ENCODE measurements at regions not wholly inside any gene's neighbourhood (a gene's known extent, or its start where the extent isn't known, plus 50 kb on each side); places are given as distances from the start of the nearest gene placed in this dataset.
A peak's percentile ranks its signal among the peaks of the same experiment; 100 is the strongest.

DNA sequence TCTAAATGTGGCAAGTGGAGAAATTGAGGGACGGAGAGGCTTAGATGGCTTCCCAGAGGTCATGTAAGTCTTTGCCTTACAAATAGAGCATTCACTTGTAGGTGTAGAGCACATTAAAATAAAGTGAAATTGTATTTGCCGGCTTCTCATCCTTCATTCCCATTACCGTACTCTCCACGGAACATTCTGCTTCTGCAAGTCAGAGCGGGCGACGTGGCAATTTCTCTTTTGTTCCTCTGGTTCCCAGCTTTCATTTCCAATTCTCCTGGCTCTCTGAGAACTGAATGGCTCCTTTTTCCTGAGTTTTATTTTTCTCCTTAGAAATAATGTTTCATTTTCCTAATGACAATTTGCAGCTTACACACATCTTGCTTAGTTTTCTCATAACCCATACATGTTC is 51.3 kb upstream of the PFKP start:
- no peak for DNase-seq

DNA sequence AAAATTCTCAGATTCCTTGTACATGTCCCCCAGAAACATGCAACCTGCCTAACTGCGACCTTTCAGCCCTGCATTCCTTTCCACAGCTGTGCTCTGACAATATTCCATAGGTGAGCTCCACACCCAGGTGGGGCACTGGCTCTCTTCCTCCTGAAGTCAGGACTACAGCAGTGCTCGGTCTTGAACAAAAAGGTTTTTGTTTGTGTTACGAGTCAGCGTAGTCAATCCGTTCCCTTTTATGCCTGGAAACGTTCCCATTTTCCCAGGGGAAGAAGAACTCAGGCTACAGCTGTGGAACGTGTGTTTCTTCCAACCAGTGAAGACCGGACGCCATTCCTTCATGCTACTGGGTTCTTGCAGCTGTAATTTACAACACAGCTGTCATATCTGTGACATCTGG is 52.4 kb upstream of the PFKP start:
- DNase-seq = no peak

GRCh38 chr10:3012223-3012622 is 55.1 kb upstream of the PFKP start:
- no peak for DNase-seq

- DNase-seq = no peak
These were observed 56.4 kb upstream of the PFKP start for GRCh38 chr10:3010816-3011460.

DNA sequence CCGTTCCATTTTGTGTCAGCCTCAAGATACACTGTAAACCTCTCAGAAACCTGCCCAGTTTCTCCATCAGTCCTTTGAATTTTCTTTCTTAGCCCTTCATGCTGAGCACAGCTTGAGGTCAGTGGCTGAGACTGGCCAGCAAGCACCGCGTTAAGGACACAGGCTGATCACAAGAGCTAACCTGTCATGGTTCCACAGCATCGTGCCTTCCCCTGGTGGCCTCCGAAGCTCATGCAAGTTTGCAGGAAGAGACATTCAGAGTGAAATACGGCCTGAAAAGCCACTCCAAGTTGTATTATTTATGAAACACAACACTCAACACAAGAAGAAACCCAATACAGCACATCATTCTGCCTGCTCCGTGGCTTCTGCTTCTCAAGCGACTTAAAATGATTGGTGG is 57.0 kb upstream of the PFKP start:
- DNase-seq = no peak

DNA sequence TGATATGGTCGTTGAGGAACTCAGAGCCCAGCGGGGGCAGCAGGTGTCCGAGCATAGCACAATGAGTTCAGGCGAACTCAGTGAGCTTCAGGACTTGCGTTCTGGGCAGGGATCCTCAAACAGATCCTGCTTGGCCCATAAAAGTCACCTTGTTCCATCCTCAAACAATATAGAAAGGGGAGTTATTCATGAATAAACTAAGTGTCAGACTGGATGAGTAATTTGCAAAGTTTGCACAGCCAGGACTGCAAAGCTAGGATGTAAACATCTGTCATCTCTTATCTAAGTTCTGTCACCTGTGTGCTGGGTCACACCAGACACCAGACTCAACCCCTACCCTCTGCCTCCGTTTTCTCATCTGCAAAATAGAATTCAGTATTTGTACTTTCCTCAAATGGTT is 58.0 kb upstream of the PFKP start:
- DNase-seq = no peak

DNA sequence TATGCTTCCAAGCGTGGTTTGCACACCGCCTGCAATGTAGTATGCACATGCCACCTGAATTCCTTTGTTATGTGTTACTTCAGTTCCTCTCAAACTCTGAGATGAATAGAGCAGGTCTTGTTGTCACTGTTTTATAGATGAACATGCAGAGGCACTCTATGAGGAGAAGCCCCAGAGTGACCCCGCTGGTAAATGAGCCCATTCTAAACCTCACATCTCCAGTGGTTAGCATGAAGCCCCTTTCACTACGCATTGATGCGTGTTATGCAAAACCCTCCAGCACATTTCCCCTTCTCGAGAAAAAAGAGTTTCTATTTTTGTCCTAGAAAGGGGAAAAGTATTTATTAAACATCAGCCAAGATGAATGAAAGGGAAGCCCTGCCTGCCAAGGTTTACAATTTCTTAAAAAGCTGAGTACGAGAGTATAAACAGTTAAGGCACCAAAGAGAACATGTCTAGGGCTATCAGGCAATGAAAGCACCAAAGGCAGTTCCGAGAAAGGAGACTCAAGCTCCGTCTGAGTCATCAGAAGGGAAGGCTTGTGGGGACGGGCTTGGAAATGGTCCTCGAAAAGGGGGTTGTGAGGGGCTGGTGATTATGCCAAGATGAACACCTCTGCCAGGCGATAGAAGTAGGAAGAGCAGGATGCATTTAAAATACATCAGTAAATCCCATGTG is 58.7 kb upstream of the PFKP start:
- no peak for DNase-seq

DNA sequence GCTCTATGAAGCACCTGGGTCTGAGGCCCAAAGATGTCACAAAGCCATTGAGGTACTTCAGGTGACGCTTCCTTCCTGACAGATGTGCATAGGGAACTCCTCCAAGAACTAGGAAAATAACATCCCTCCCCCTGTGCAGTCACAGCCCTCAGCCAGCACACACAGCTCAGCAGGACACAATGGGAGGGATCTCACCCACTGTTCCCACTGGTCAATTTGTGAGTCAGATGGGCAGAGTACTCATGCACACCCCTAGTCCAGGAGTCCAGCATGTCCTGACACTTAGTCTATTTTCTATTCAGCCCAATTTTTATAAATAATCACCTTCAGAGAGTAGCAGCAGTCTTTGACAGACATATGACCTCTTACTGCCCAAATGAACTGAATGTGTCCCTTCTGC is 60.7 kb upstream of the PFKP start:
- no peak for DNase-seq

GRCh38 chr10:3006093-3006492 is 61.3 kb upstream of the PFKP start:
- no peak for DNase-seq

- no peak for DNase-seq
These were observed 65.0 kb upstream of the PFKP start for GRCh38 chr10:3002304-3002703.

DNA sequence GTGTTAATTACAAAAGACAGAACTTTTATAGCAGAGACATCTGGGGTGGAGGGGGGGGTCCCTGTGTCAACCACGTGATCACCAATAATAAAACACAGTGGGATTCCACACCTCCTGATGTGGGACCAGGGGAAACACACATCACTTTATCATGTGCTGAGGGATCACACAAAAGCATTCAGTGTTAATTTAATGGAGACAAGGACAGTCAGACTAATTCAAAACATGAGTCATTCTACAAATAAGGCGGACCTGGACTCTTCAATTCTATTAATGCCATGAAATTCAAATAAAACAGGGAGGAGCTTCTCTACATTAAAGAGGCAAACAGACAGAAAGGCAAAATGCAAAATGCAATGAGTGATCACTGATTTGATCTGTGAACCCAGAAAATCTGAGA is 67.3 kb upstream of the PFKP start:
- no peak for DNase-seq

- DNase-seq = no peak
These were observed 73.0 kb upstream of the PFKP start for GRCh38 chr10:2994221-2994961.

- no peak for DNase-seq
These were observed 73.7 kb upstream of the PFKP start for GRCh38 chr10:2993636-2994035.

- DNase-seq = no peak
These were observed 74.7 kb upstream of the PFKP start for GRCh38 chr10:2992401-2993198.

DNA sequence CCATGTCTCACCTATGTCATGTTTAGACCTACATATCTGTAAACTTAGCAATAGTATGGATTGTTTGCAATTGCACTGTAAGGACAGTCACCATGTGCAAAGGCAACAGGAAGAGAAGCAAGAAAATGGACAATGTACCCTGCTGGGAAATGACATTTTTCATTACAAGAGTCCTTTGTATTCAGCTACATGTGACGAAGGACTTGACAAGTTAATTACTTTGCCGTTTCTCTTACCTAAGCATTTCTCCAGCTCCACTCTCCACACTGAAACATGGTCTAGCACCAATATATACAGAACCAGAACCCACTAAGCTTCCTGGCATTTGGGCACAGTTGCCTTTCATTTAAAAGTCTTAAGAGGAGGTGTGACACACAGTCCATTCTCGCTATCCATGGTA is 76.6 kb upstream of the PFKP start:
- no peak for DNase-seq

- DNase-seq = no peak
These were observed 77.9 kb upstream of the PFKP start for GRCh38 chr10:2989292-2989947.

DNA sequence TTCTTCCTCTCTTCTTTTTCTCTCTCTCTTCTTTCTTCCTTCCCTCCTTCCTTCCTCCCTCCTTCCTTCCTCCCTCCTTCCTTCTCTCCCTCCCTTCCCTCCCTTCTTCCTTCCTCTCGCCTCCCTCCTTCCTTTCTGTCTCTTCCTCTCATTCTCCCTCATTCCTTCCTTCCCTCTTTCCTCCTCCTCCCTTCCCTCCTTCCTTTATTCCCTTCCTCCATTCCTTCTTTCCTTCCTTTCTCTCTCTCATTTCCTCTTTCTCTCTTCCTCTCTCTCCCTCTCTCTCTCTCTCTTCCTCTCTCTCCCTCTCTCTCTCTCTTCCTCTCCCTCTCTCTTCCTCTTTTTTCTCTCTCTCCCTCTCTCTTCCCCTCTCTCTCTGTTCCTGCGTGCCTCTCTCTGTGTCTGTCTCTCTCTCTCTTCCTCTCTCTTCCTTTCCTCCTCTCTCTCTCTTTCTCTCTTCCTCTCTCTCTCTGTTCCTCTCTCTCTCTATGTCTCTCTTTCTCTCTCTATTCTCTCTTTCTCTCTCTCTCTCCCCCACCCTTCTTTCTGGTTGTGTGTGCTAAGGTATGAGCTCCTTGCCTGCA is 80.1 kb upstream of the PFKP start:
- DNase-seq = no peak

- no peak for DNase-seq
These were observed 81.0 kb upstream of the PFKP start for GRCh38 chr10:2986391-2986801.

GRCh38 chr10:2985729-2986232 is 81.6 kb upstream of the PFKP start:
- DNase-seq = peak; percentile 10

- DNase-seq = no peak
These were observed 82.7 kb upstream of the PFKP start for GRCh38 chr10:2984682-2985081.

GRCh38 chr10:2982146-2982545 is 85.2 kb upstream of the PFKP start:
- no peak for DNase-seq

DNA sequence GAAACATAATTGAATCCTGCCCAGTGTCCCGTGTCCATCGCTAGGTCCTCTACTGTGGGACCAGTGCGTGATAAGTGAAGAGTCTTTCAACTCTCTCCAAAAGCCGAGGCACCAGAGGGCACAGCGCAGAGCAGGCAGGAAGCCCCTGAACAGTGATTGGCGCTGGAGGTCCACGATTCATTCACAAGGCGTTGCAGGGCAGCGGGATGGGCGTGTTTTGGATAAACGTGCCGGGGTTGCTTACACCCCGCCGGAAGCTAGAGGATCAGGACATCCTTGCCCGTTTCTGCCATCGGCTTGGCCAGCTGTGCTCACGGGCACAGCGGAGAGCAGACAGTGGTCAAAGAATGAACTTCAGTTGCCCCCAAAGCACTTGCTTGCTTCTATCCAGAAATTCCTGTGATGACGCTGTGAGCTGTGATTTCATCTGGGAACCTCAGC is 86.0 kb upstream of the PFKP start:
- DNase-seq = no peak
